Sigmoid colon (tissue), 3 donors: ENCODE measurements at regions not wholly inside any gene's neighbourhood (a gene's known extent, or its start where the extent isn't known, plus 50 kb on each side); places are given as distances from the start of the nearest gene placed in this dataset.

ENCODE experiments used
- POLR2A ChIP-seq, 2 donors: fragments of 450-650 bp; IDR thresholded peaks; one replicate each; pipeline ENCODE4 v1.6.1; 2016; ENCODE audit warnings: antibody characterized with exemption in 2 of 2, mild to moderate bottlenecking in 2 of 2, moderate library complexity in 2 of 2
- TF ChIP-seq, protein P1 (sequence below), 4 experiments: fragments of 450-650 bp in 3 of 4; fragments of 200-600 bp in 1 of 4; IDR thresholded peaks; one replicate each; pipeline ENCODE4 v1.5.1; 2016 to 2019; ENCODE audit warnings: antibody characterized with exemption in 4 of 4, mild to moderate bottlenecking in 3 of 4, moderate library complexity in 2 of 4

DNA sequence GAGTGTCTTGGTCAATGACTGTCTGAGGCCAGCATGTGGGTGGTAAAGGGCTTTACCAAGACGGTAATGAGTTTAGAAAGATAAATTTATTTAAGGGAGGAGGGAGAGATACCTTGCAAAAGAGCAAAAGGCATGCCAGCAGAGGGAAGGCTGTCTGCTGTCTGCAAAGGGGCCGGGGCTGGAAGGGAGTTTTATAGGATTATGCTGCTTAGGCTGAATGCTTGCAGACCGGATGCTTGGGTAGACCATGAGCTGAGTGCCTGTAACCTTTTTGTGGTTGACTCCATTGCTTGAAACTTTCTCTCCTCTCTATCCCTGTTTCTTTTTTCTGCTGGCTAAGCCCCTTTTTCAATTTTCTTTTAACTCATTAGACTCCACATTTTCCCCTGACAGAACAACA is 1543.0 kb downstream of the OTOL1 start:
- TF ChIP-seq, protein P1, sequence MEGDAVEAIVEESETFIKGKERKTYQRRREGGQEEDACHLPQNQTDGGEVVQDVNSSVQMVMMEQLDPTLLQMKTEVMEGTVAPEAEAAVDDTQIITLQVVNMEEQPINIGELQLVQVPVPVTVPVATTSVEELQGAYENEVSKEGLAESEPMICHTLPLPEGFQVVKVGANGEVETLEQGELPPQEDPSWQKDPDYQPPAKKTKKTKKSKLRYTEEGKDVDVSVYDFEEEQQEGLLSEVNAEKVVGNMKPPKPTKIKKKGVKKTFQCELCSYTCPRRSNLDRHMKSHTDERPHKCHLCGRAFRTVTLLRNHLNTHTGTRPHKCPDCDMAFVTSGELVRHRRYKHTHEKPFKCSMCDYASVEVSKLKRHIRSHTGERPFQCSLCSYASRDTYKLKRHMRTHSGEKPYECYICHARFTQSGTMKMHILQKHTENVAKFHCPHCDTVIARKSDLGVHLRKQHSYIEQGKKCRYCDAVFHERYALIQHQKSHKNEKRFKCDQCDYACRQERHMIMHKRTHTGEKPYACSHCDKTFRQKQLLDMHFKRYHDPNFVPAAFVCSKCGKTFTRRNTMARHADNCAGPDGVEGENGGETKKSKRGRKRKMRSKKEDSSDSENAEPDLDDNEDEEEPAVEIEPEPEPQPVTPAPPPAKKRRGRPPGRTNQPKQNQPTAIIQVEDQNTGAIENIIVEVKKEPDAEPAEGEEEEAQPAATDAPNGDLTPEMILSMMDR (IDR thresholded peaks at IDR 0.05): no peak
- no peak for TF ChIP-seq POLR2A (IDR thresholded peaks at IDR 0.05)
